Activated CD4-positive, CD25-positive, alpha-beta regulatory T cell treated with anti-CD3 and anti-CD28 coated beads, Interleukin-2, amount 50 U/mL, for 24 hours (primary cell): ENCODE measurements at regions not wholly inside any gene's neighbourhood (a gene's known extent, or its start where the extent isn't known, plus 50 kb on each side); places are given as distances from the start of the nearest gene placed in this dataset.
A peak's percentile ranks its signal among the peaks of the same experiment; 100 is the strongest.
"Not testable (repeated sequence)": the region's sequence is repeated elsewhere in the genome, so short reads cannot be mapped to it uniquely, and the experiment has no call there.

Source experiments
- ATAC-seq, 2 donors: fragments of 150-1000 bp; cut with Tn5 transposase; one replicate each; pipeline ENCODE4 v1.10.0; 2021; ENCODE audit warnings: mild to moderate bottlenecking in 1 of 2, moderate library complexity in 1 of 2

GRCh38 chr13:31385540-31385939 lies 185.8 kb downstream of the B3GLCT start:
- no peak for ATAC-seq

GRCh38 chr13:31394506-31394905 lies 194.7 kb downstream of the B3GLCT start:
- ATAC-seq, result no peak

DNA sequence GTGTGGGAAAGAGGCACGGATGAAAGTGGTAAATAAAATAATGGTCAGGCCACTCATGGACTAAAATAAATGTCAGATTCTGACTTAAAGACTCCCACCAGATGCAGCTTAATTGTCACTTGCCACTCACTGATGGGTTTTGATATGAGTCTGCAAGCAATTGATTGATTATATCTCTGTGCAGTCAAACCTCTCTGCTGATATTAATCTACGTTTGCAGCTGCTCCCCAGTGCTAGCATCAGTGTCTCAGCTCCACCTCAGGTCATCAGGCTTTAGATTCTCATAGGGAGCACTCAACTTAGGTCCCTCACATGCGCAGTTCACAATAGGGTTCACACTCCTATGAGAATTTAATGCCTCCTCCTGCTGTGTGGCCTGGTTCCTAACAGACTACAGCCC lies 195.3 kb downstream of the B3GLCT start:
- ATAC-seq, result no peak

DNA sequence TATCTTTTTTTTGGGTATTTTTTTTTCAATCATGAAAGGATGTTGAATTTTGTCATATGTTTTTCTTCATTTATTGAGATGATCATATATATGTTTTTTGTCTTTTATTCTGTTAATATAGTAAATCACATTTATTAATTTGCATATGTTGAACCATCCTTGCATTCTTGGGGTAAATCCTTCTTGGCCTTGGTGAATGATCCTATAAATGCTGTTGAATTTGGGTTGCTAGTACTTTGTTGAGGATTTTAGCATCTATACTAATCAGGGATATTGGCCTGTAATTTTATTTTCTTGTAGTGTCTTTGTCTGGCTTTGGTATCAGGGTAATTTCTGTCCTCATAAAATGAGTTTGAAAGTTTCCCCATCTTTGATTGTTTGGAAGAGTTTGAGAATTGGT lies 199.9 kb downstream of the B3GLCT start:
- no peak for ATAC-seq

DNA sequence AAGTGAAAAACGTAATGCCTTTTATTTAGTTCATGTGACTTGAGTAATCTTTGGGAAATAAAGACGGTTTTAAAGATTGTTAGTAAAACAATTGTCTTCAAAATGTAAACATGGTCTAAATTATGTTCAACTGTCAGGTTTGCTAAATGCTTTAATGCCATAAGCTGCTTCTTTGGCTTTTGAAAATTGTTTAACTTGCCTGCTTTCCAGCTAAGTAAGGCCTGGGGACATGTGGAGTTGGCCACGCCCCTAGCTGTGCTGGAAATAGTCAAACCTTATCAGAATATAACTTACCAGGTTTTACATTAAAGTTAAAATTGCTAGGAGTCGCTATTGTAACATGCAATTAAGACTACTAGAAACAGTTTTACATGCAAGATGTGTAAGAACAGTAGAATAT lies 203.9 kb downstream of the B3GLCT start:
- ATAC-seq, result not testable (repeated sequence)

DNA sequence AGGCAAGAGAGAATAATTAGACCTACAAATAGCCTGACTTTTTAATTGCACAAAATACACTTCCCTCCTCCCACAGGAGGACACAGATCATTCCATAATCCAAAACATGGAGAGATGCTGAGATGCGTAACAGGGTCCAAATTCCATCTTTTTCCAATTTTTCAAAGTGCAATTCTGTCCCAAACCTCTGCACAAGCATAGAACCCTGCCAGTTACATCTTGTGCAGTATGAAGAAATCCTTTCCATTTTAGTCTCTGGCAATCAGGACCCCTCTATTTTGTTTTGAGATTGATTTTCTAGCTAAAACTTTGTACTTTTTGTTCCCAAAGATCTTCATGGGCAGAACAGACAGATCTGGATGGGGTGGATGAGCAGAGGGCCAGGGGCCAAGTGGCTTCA lies 209.2 kb downstream of the B3GLCT start:
- no peak for ATAC-seq

DNA sequence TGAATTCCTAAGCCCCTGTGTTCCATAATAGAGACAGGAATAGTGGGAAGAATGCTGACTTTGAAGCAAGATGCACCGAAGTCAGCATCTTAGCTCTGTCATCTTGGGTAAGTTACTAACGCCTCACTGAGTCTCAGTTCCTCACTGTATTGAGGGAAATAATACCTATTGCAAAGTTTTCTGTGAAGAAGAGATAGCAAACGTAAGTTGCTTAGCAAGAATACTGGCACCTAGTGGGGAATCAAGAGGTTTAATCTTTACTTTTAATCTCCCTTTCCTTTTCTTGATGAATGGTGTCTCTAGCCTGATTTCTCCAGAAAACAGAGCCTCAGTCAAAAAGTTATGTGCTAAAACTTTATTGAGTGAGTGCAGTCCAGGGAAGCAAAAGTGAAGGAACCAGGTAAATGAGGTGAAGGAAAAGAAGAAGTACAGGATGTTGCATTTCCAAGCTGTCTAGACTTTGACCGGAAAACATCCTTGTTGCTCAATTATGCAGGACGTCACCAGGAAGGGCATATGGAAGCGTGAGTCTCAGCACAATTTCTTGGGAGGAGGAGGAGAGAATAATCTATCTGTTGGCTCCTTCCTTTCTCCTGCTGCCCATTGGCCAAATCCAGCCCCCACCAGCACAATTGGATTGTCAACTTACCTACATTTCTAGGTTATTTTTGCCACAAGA lies 210.0 kb downstream of the B3GLCT start:
- no peak for ATAC-seq

DNA sequence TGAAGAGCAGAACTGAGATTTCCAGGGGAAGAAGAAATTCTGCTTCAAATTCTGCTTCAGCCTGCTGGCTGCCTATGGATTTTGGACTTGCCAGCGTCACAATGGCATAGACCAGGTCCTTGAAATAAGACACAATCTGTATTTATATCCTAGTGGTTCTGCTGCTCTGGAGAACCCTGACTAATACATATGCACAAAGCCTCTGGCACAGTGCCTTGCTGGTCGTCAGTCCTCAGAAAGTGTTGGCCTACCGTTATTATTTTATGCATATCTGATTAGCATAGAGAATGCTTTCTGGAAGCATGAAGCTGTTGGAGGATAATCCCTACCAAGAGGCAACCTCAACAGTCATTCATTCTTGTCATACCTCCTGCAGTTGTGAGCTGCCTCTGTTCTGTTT lies 213.7 kb downstream of the B3GLCT start:
- no peak for ATAC-seq

DNA sequence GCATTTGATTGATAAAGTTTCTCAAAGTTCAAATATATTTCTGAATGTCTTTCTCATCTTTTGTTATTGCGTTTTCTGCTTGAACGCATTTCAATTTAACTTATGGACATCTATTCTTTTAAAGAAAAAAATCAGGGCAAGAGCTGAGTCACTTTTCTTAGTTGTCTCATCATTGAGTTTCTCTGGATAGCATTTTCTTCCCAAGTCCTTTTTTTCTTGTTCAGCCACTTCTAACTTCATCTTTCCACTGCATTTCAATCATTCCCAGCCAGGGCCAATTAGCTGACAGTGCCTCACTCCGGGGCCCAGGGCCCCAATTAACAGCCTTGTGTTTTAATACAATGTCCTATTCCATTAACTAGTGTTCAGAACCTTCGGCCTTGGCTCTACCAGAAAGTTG lies 216.3 kb downstream of the B3GLCT start:
- no peak for ATAC-seq

DNA sequence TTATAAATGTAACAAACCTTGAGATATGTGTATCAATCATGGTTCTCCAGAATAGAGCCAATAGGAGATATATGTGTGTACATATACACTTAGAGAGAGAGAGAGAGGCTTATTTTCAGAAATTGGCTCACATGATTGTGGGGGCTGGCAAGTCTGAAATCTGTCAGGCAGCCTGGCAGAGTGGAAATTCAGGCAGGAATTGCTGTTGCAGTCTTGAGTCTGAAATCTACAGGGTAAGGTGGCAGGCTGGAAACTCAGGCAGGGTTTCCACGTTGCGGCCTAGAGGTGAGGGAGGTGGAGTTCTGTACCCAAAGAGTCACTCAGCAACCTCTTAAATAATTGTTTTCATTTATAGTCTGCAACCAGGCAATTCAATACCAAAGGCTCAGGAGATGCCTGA lies 218.4 kb downstream of the B3GLCT start:
- no peak for ATAC-seq

DNA sequence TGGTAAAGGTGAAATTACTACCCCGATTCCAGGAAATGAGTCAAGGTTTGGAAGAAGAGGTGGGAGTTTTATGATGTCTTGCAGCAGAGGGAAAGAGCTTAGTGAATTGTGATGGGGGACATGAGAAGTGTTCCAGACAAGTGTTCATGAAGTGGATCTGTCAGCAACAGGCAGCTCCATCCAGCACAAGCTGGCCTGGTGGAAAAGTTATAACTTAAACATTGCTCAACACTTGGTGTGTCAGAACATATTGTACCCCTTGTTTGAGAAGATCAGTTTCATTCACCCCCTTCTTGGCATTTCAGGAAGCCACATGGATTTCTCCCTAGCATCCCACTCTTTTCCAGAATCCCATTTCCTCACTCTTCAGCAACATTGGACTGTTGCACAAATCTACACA lies 222.0 kb downstream of the B3GLCT start:
- no peak for ATAC-seq

- ATAC-seq, result peak in 1 of 2 donors; percentile 62
Measured at GRCh38 chr13:31424130-31424729, 224.5 kb downstream of the B3GLCT start.

GRCh38 chr13:31426395-31426794 lies 226.6 kb downstream of the B3GLCT start:
- no peak for ATAC-seq

GRCh38 chr13:31427151-31428100 lies 227.7 kb downstream of the B3GLCT start:
- ATAC-seq, result no peak

- ATAC-seq, result no peak
Measured at GRCh38 chr13:31431722-31432137, 232.0 kb downstream of the B3GLCT start.

DNA sequence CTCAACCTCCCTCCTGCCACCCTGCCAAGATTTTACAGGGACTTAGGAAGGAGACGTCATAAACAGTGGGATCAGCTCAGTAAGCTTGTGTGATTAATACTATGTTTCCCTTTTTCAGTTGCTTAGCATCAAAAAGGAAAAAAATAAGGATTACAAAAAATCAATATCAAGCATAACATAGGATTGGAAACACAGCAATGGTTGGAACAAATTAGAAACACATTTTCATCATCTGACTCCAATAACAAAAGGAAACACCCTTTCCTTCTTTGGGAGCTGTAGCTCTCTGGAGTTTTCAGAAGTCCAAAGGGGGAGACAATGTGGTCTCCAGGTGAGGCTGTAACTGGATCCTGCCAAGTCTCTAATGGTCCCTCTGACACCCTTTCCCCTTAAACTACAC lies 233.4 kb downstream of the B3GLCT start:
- no peak for ATAC-seq

DNA sequence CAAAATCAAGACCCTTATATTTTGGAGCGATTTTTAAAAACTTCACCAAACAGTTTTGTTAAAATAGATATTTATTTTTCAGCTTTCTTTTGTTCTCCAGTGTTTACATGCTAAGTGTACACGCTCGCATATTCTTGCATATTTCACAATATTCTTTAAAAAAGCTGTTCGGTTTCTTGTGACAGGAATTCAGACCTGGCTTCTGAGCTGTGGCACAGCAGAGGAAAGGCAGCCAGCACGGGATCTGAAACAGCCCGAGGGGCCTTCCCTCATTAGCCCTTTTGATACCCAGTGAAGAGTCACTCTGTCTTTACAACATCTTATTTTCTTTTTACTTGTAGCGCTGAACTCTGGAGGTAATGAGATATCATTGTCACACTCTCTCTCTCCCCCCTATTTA lies 234.0 kb downstream of the B3GLCT start:
- ATAC-seq, result no peak

DNA sequence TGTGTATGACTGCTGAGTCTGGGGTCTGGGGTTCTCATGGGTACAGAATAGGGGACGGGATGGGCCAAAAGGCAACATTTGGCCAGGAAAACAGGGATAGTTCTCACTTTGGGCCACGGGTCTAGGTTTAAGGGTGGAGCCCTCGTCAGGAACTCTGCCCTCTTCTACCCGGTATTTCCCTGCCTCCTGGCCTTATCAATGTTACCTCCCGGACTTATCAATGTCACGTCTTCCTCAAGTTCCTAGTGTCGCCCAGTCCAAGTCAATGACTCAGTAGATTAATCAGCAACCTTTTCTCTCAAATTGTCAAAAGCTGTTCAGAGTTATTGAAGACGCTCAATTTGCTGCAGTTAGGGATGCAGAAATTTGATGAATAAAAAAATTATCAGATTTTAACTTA lies 234.8 kb downstream of the B3GLCT start:
- ATAC-seq, result no peak

DNA sequence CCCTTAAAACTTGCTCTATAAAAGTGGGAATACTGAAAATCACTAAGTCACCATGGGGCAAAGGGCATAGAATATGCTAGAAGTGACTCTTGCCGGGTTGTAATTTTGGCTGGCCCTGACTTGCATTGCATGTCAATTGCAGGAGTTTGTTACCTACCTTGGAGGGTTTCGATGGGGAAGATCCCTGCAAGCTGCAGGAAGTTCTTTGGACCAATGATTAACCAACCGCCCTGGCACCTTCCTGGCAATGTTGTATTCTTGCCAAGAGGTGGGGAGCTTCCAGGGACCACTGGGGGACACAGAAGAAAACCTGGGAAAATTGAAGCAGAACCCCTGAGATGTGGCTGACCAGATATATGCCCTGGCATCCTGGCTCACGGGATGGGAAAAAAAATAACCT lies 235.8 kb downstream of the B3GLCT start:
- ATAC-seq, result no peak

DNA sequence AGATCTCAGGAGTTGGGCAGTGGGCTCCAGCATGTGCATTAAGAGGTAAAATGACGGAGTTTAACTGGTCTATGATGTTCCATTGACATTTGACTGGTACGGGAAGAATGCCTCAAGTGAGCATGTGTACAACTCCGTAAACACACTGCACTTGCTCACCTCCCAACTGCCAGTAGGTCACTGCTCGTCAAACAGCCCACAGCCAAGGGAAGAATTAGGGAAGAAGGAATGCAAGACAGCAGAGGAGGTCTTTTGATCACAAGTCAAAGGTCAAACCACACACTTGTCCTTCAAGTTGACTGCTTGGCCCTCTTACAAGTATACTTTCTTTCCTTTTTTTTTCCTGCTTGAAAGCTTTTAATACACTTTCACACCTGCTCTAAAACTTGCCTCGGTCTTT lies 236.7 kb downstream of the B3GLCT start:
- ATAC-seq, result no peak

GRCh38 chr13:31437975-31438374 lies 238.2 kb downstream of the B3GLCT start:
- no peak for ATAC-seq

GRCh38 chr13:31440132-31440531 lies 240.4 kb downstream of the B3GLCT start:
- ATAC-seq, result no peak

DNA sequence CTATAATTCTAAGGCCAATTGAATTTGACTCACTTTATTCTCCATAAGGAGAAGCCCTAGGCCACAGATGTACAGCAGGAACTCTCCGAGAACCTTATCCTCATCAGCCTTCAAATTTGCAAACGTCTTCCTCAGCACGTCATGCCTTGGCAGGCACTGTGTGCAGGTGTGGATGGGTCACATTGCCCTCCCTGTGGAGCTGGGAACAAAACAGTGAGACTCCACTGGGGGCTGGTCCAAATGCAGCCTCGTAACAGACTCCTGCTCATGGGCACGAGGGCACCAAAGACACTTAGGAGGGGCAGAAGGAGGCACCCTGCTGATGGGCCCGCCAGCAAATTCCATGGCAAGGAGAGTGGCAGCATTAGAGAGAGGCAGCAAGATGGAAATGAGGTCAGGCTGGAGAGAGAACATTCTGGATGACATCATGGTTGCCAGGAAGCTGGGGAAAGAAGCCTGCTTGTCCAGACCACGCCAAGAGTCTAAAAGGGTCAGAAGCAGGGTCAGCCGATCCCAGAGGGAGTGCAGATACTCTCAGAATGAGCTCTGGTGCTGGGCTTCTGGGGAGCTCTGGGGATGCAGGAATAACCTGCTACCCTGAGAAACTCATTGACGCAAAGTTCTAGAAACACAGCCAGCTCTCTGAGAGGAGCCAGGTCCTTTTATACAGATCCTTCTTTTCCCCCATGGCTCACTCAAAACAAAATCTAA lies 242.2 kb downstream of the B3GLCT start:
- ATAC-seq, result no peak
